ENCODE measurements at regions not wholly inside any gene's neighbourhood (a gene's known extent, or its start where the extent isn't known, plus 50 kb on each side); places are given as distances from the start of the nearest gene placed in this dataset.

DNA sequence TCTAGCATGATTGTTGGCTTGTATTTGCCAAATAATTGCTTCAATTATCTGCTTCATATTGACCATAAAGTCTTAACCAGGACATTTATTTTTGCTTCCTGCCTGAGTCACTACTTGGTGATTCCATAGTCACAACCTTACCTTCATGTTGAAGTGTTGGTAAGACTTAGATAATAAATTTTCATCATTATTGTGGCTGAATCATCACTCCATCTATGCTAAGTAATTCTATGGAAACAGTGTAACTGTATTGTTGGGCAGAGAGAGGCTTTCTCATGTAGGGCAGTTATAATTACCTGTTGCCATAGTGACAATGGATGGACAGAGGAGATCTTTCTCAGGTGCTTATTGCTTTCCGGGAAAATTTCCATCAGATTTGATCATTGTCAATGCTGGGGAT, 330.7 kb upstream of the LRRC3B start:
- Histone ChIP-seq H2BK20ac (ENCODE audit: low read length) (no peak overlapping the region), H2BK5ac (ENCODE audit: low read depth, low read length) (no peak overlapping the region), H2BK12ac (ENCODE audit: low read depth, low read length) (no peak overlapping the region), H3K27ac (ENCODE audit: low read depth, low read length) (no peak overlapping the region), H2BK120ac (replicated peaks; ENCODE audit: low read depth, low read length) (no peak overlapping the region), H4K5ac (ENCODE audit: insufficient read length, low read depth, low read length) (no peak overlapping the region), H3K14ac (ENCODE audit: insufficient read length) (no peak overlapping the region), H3K4me2 (ENCODE audit: insufficient read depth in 1 of 2, low read depth in 2 of 2, low read length in 2 of 2) (no peak overlapping the region), H3K9ac (replicated peaks in 1 of 4; ENCODE audit: extremely low read depth in 1 of 4, low read depth in 3 of 4, low read length in 3 of 4) (no peak overlapping the region), H3K27me3 (replicated peaks in 1 of 4; ENCODE audit: control insufficient read depth in 3 of 4, extremely low read depth in 1 of 4, insufficient read depth in 3 of 4, low read length in 3 of 4) (no peaks in the 10 kb centered on the region), H3K4ac (replicated peaks; ENCODE audit: insufficient read length, low read depth, low read length) (no peak overlapping the region), H3K23me2 (ENCODE audit: low read depth, low read length) (no peaks in the 10 kb centered on the region), H4K20me1 (replicated peaks in 1 of 2; ENCODE audit: control insufficient read depth in 1 of 2, insufficient read depth in 2 of 2, low read length in 2 of 2) (no peaks in the 10 kb centered on the region), H3K79me1 (ENCODE audit: low read depth, low read length) (no peaks in the 10 kb centered on the region), H4K8ac (ENCODE audit: extremely low read depth, insufficient read depth, low read length) (no peak overlapping the region), H4K91ac (replicated peaks; ENCODE audit: insufficient read length, low read length) (no peak overlapping the region), H3K18ac (ENCODE audit: extremely low read depth, low read length) (no peak overlapping the region), H2AK5ac (ENCODE audit: low read depth, low read length) (no peak overlapping the region), H3K23ac (ENCODE audit: insufficient read length) (no peak overlapping the region), H3K4me1 (replicated peaks in 1 of 4; ENCODE audit: control insufficient read depth in 3 of 4, insufficient read depth in 4 of 4, low read length in 3 of 4) (no peaks in the 10 kb centered on the region), H2BK15ac (ENCODE audit: low read length) (no peak overlapping the region), H2AFZ (ENCODE audit: low read length) (no peak overlapping the region), H3K79me2 (ENCODE audit: control insufficient read depth in 1 of 2, insufficient read depth in 2 of 2, low read length in 2 of 2) (no peaks in the 10 kb centered on the region), H3K4me3 (ENCODE audit: extremely low read depth in 1 of 4, insufficient read depth in 2 of 4, low read depth in 3 of 4, low read length in 4 of 4) (no peak overlapping the region), H3K9me3 (ENCODE audit: insufficient read depth in 2 of 2, low read depth in 1 of 2, low read length in 1 of 2) (no peaks in the 10 kb centered on the region), H3K56ac (replicated peaks; ENCODE audit: insufficient read length, low read depth, low read length) (no peak overlapping the region), H3K36me3 (ENCODE audit: control insufficient read depth in 2 of 4, insufficient read depth in 4 of 4, low read length in 3 of 4) (no peaks in the 10 kb centered on the region)
- 85% methylated on average over 1 of the region's 1 CpG; no CpG with 5 or more reads in 1 of the 2 experiments for WGBS, 2 experiments (ENCODE audit: extremely low coverage in 1 of 2, insufficient coverage in 1 of 2, insufficient read length in 1 of 2, insufficient replicate concordance in 2 of 2, low coverage in 1 of 2, low lambda C conversion rate in 2 of 2, missing lambda C conversion rate in 1 of 2)
- DNase-seq (ENCODE audit: low read depth in 1 of 2, low spot score in 2 of 2) (no peak), FAIRE-seq (no peak)
- TF ChIP-seq, protein P1, sequence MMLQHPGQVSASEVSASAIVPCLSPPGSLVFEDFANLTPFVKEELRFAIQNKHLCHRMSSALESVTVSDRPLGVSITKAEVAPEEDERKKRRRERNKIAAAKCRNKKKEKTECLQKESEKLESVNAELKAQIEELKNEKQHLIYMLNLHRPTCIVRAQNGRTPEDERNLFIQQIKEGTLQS (IDR thresholded peaks at IDR 0.05; ENCODE audit: insufficient read depth, low read depth, low read length): no peak
- TF ChIP-seq SRF (IDR thresholded peaks at IDR 0.05; ENCODE audit: low read depth, low read length): no peak
- no peak for TF ChIP-seq TAF1 (IDR thresholded peaks at IDR 0.05; ENCODE audit: low read depth, low read length)
- no peak for TF ChIP-seq ZNF274 (IDR thresholded peaks at IDR 0.05; ENCODE audit: borderline replicate concordance, extremely low read depth, low read length)
- ChIA-PET POLR2A (ENCODE audit: partially characterized antibody) (no interaction called here), CTCF (ENCODE audit: partially characterized antibody) (no interaction called here)
